Kidney (tissue), 13 donors: ENCODE measurements at regions not wholly inside any gene's neighbourhood (a gene's known extent, or its start where the extent isn't known, plus 50 kb on each side); places are given as distances from the start of the nearest gene placed in this dataset.
"Not testable (repeated sequence)": the region's sequence is repeated elsewhere in the genome, so short reads cannot be mapped to it uniquely, and the experiment has no call there.

ENCODE experiments used
- DNase-seq, 5 donors: peaks; one replicate each; pipeline ENCODE4 v3.0.0-alpha.2; 2013 to 2020
- FAIRE-seq: peaks from 2 replicates; lab custom pipeline; 2012; peaks lifted over from hg19 to GRCh38; lab: Jason Lieb, UNC
- H3K27ac ChIP-seq, 2 donors: one replicate each; pipeline ENCODE4 v1.7.0; 2013; ENCODE audit warnings: low read depth in 2 of 2, low read length in 2 of 2, inconsistent platforms in 1 of 2
- H3K27me3 ChIP-seq: one replicate; pipeline ENCODE4 v1.7.1; 2013; ENCODE audit warnings: low read length, inconsistent platforms; ENCODE audit not compliant: control insufficient read depth, insufficient read depth
- H3K36me3 ChIP-seq, 3 donors: one replicate each; pipeline versions ENCODE4 v1.7.0 to v1.7.1; 2013; ENCODE audit warnings: low read length in 3 of 3, control low read depth in 1 of 3, inconsistent platforms in 1 of 3; ENCODE audit not compliant: insufficient read depth in 3 of 3, control insufficient read depth in 2 of 3
- H3K4me1 ChIP-seq, 3 donors: one replicate each; pipeline versions ENCODE4 v1.7.0 to v1.7.1; 2013; ENCODE audit warnings: low read length in 3 of 3, inconsistent platforms in 1 of 3, low read depth in 1 of 3; ENCODE audit not compliant: control insufficient read depth in 2 of 3, insufficient read depth in 2 of 3
- H3K4me3 ChIP-seq, 3 donors: one replicate each; pipeline versions ENCODE4 v1.7.0 to v1.8.1; 2013; ENCODE audit warnings: low read length in 3 of 3, control low read depth in 1 of 3, inconsistent platforms in 1 of 3
- H3K9ac ChIP-seq, 3 donors: one replicate each; pipeline versions ENCODE4 v1.7.0 to v1.7.1; 2013; ENCODE audit warnings: low read length in 3 of 3, control low read depth in 1 of 3, inconsistent platforms in 1 of 3
- H3K9me3 ChIP-seq, 3 donors: one replicate each; pipeline versions ENCODE4 v1.7.0 to v1.7.1; 2013; ENCODE audit warnings: low read length in 3 of 3, control low read depth in 1 of 3, inconsistent platforms in 1 of 3; ENCODE audit not compliant: control insufficient read depth in 2 of 3, insufficient read depth in 1 of 3
- CTCF ChIP-seq: IDR thresholded peaks from 3 replicates; pipeline ENCODE4 v1.5.1; 2012; ENCODE audit warnings: mild to moderate bottlenecking, moderate library complexity, borderline replicate concordance; ENCODE audit not compliant: insufficient read depth; ENCODE audit errors: extremely low read depth
- intact Hi-C: fragments of 100-400 bp; cut with DNase I; formaldehyde crosslinking; loops from one replicate; pipeline ENCODE4 v1.11.1; 2022
- donor health status: control.
- donor health status: control.
- donor health status: control.
- donor health status: control.
- donor health status: control.
- donor health status: DM: yes; HTN: yes; CAD: no.
- donor health status: Normal renal cell carcinoma (clear cell type).

DNA sequence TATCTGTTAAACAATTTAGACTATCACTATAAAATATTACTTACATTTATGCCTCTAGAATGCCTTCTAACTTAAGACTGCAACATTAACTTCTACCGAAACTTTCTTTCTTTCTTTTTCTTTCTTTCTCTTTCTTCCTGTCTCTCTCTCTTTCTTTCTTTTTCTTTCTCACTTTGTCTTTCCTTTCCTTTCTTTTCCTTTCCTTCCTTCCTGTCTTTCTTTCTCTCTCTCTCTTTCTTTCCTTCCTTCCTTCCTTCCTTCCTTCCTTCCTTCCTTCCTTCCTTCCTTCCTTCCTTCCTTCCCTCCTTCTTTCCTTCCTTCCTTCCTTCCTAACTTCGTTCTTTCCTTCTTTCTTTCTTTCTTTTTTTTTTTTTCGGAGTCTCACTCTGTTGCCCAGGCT is 1071.9 kb upstream of the ATXN8OS start:
- Histone ChIP-seq H3K27me3 (no peaks in the 10 kb centered on the region), H3K4me3 (no peak overlapping the region), H3K27ac (no peak overlapping the region), H3K36me3 (no peaks in the 10 kb centered on the region), H3K4me1 (no peaks in the 10 kb centered on the region), H3K9me3 (no peaks in the 10 kb centered on the region), H3K9ac (no peak overlapping the region)
- DNase-seq, result no peak
- intact Hi-C loops, result no loop called here
- no peak for TF ChIP-seq CTCF
- no peak for FAIRE-seq

DNA sequence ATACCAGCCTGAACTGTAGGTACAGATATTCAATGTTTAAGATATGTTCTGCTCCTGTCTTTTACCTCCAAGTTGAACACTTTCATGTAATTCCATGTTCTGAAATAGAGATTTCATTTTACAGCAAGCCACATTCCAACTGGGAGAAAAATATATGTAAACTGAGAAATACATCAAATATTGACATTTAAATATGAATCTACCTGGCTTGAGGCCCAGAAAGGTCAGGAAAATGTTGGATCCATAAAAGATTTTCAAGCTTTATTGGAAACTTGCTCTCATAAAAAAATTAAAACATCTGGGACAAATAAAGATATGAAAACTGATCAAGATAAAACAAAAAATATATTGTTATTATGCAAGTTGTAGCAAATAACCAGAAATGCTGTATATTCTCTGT is 1078.7 kb upstream of the ATXN8OS start:
- Histone ChIP-seq H3K9ac (no peak overlapping the region), H3K4me3 (no peak overlapping the region), H3K27me3 (no peaks in the 10 kb centered on the region), H3K4me1 (no peaks in the 10 kb centered on the region), H3K36me3 (no peaks in the 10 kb centered on the region), H3K27ac (no peak overlapping the region), H3K9me3 (no peaks in the 10 kb centered on the region)
- DNase-seq (no peak), FAIRE-seq (no peak)
- TF ChIP-seq CTCF, result no peak
- intact Hi-C loops, result no loop called here

DNA sequence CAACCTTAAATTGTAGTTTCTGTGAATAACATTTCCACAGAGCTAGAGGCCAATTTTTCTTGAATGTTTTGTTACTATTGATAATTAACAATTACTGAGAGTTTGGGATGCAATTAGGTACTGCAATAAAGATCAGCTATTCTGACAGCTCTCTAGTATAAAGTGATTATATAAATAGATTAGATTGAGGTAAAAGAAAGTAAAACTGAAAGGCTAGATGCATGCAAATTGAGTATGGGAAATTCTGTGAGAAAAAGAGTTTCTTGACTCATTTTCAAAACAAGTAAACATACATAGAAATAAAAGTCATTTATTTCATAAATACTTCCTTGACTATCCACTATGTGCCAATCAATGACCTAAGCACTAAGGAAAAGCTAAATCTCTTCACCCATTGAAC is 1087.5 kb upstream of the ATXN8OS start:
- H3K9me3 ChIP-seq, result peaks cover 0 to 2% (median 0%) of the 10 kb centered on the region in 3 donors
- H3K36me3 ChIP-seq, result no peaks in the 10 kb centered on the region
- no peak overlapping the region for H3K9ac ChIP-seq
- DNase-seq (no peak), FAIRE-seq (no peak)
- H3K27ac ChIP-seq, result no peak overlapping the region
- H3K4me3 ChIP-seq, result no peak overlapping the region
- TF ChIP-seq CTCF, result no peak
- intact Hi-C loops, result no loop called here
- H3K4me1 ChIP-seq, result no peaks in the 10 kb centered on the region
- H3K27me3 ChIP-seq, result no peaks in the 10 kb centered on the region

GRCh38 chr13:69018173-69018572 is 1089.5 kb upstream of the ATXN8OS start:
- DNase-seq, H3K36me3 ChIP-seq, H3K27ac ChIP-seq, H3K9ac ChIP-seq, H3K4me1 ChIP-seq, H3K27me3 ChIP-seq, H3K9me3 ChIP-seq, H3K4me3 ChIP-seq, FAIRE-seq, intact Hi-C loops: not testable (repeated sequence)
